GM23248 (cell line): ENCODE measurements at regions not wholly inside any gene's neighbourhood (a gene's known extent, or its start where the extent isn't known, plus 50 kb on each side); places are given as distances from the start of the nearest gene placed in this dataset.

Experiments used
- DNase-seq: peaks from one replicate; pipeline ENCODE4 v3.0.0-alpha.2; 2015
- H2AFZ ChIP-seq: fragments of 200-600 bp; sonication (generic); 2 replicates; pipeline ENCODE4 v1.6.1; 2016; ENCODE audit warnings: antibody characterized with exemption
- H3F3A ChIP-seq: fragments of 200-600 bp; sonication (generic); 2 replicates; pipeline ENCODE4 v1.6.1; 2016; ENCODE audit warnings: mild to moderate bottlenecking, antibody characterized with exemption, mixed run types; ENCODE audit not compliant: insufficient read depth
- H3K27ac ChIP-seq: fragments of 200-600 bp; sonication (generic); 2 replicates; pipeline ENCODE4 v1.5.1; 2016; ENCODE audit warnings: mild to moderate bottlenecking
- H3K27me3 ChIP-seq: fragments of 200-600 bp; sonication (generic); replicated peaks from 2 replicates; pipeline ENCODE4 v1.6.1; 2016; ENCODE audit warnings: mild to moderate bottlenecking; ENCODE audit not compliant: insufficient read depth
- H3K36me3 ChIP-seq: fragments of 200-600 bp; sonication (generic); 2 replicates; pipeline ENCODE4 v1.6.1; 2016; ENCODE audit warnings: low read depth, mild to moderate bottlenecking
- H3K4me1 ChIP-seq: fragments of 200-600 bp; sonication (generic); 2 replicates; pipeline ENCODE4 v1.6.1; 2016; ENCODE audit warnings: mild to moderate bottlenecking; ENCODE audit not compliant: insufficient read depth
- H3K4me2 ChIP-seq: fragments of 200-600 bp; sonication (generic); one replicate; pipeline ENCODE4 v1.6.1; 2016; ENCODE audit warnings: mild to moderate bottlenecking; ENCODE audit not compliant: unreplicated experiment
- H3K4me3 ChIP-seq: fragments of 200-600 bp; sonication (generic); 2 replicates; pipeline ENCODE4 v1.5.1; 2016; ENCODE audit warnings: mild to moderate bottlenecking
- H3K79me2 ChIP-seq: fragments of 200-600 bp; sonication (generic); 2 replicates; pipeline ENCODE4 v1.6.1; 2016; ENCODE audit warnings: mild to moderate bottlenecking; ENCODE audit not compliant: insufficient read depth
- H3K9ac ChIP-seq: fragments of 200-600 bp; sonication (generic); 2 replicates; pipeline ENCODE4 v1.6.1; 2016; ENCODE audit warnings: mild to moderate bottlenecking
- H3K9me2 ChIP-seq: fragments of 200-600 bp; sonication (generic); 2 replicates; pipeline ENCODE4 v1.6.1; 2016; ENCODE audit warnings: mixed run types, mild to moderate bottlenecking, moderate library complexity; ENCODE audit not compliant: insufficient read depth
- H3K9me3 ChIP-seq: fragments of 200-600 bp; sonication (generic); one replicate; pipeline ENCODE4 v1.6.1; 2017; ENCODE audit warnings: low read depth
- H4K20me1 ChIP-seq: fragments of 200-600 bp; sonication (generic); 2 replicates; pipeline ENCODE4 v1.6.0; 2016; ENCODE audit not compliant: insufficient read depth
- EZH2 ChIP-seq: fragments of 200-600 bp; sonication (generic); IDR thresholded peaks from 2 replicates; pipeline ENCODE4 v1.6.1; 2018; ENCODE audit warnings: antibody characterized with exemption, mild to moderate bottlenecking; ENCODE audit not compliant: insufficient read depth, poor library complexity, severe bottlenecking
- EZH2phosphoT487 ChIP-seq: fragments of 200-600 bp; sonication (generic); IDR thresholded peaks from 2 replicates; pipeline ENCODE4 v1.6.1; 2018; ENCODE audit warnings: antibody characterized with exemption, moderate library complexity, mild to moderate bottlenecking, low read depth; ENCODE audit not compliant: insufficient read depth
- WGBS, 2 experiments: methylation state at CpG; one replicate each; pipeline ENCODE4 v1.1.6; 2015 to 2017; ENCODE audit warnings: low lambda C conversion rate in 2 of 2, low coverage in 1 of 2; ENCODE audit errors: missing lambda C conversion rate in 2 of 2; 5-methylcytosine and 5-hydroxymethylcytosine counted together
- in situ Hi-C: fragments of 300-500 bp; cut with MboI; formaldehyde crosslinking; loops from 2 replicates; pipeline ENCODE4 v1.15.0; 2020

GRCh38 chr12:97109441-97109840 is 202.4 kb downstream of the NEDD1 start:
- Histone ChIP-seq H3K36me3 (no peaks in the 10 kb centered on the region), H3K9me3 (no peaks in the 10 kb centered on the region), H4K20me1 (no peaks in the 10 kb centered on the region), H3K79me2 (no peaks in the 10 kb centered on the region), H3K27me3 (no peaks in the 10 kb centered on the region), H2AFZ (no peak overlapping the region), H3K9me2 (no peaks in the 10 kb centered on the region), H3K27ac (no peak overlapping the region), H3K4me1 (no peaks in the 10 kb centered on the region), H3K9ac (no peak overlapping the region), H3K4me2 (no peak overlapping the region), H3K4me3 (no peak overlapping the region), H3F3A (no peaks in the 10 kb centered on the region)
- no peak for DNase-seq
- in situ Hi-C loops, result no loop called here
- no peak for TF ChIP-seq EZH2
- TF ChIP-seq EZH2phosphoT487, result no peak

- Histone ChIP-seq H3K79me2 (no peaks in the 10 kb centered on the region), H4K20me1 (no peaks in the 10 kb centered on the region), H3K9me3 (no peaks in the 10 kb centered on the region), H3K36me3 (no peaks in the 10 kb centered on the region), H3K9ac (no peak overlapping the region), H3K27ac (no peak overlapping the region), H3F3A (no peaks in the 10 kb centered on the region), H3K27me3 (no peaks in the 10 kb centered on the region), H2AFZ (no peak overlapping the region), H3K4me3 (no peak overlapping the region), H3K9me2 (no peaks in the 10 kb centered on the region), H3K4me1 (no peaks in the 10 kb centered on the region), H3K4me2 (no peak overlapping the region)
- DNase-seq, result no peak
- in situ Hi-C loops, result no loop called here
- WGBS, 2 experiments, result 0 to 3% methylated on average over 3 to 4 of the region's 4 CpGs
- TF ChIP-seq EZH2 (no peak), EZH2phosphoT487 (no peak)
Observed at GRCh38 chr12:97112136-97112535, 205.1 kb downstream of the NEDD1 start.

- H3K9me2 ChIP-seq, result no peaks in the 10 kb centered on the region
- TF ChIP-seq EZH2 (no peak), EZH2phosphoT487 (no peak)
- in situ Hi-C loops, result no loop called here
Observed at GRCh38 chr12:97118796-97119375, 211.8 kb downstream of the NEDD1 start.

GRCh38 chr12:97127061-97127460 is 220.0 kb downstream of the NEDD1 start:
- Histone ChIP-seq H3K27me3 (no peaks in the 10 kb centered on the region), H3K4me1 (no peaks in the 10 kb centered on the region), H3K9me3 (no peaks in the 10 kb centered on the region), H3K9me2 (no peaks in the 10 kb centered on the region), H3K27ac (no peak overlapping the region), H3K4me2 (no peak overlapping the region), H3K4me3 (no peak overlapping the region), H3K9ac (no peak overlapping the region), H4K20me1 (no peaks in the 10 kb centered on the region), H3K36me3 (no peaks in the 10 kb centered on the region), H3K79me2 (no peaks in the 10 kb centered on the region), H2AFZ (no peak overlapping the region), H3F3A (no peaks in the 10 kb centered on the region)
- in situ Hi-C loops, result no loop called here
- WGBS, 2 experiments, result 3 to 4% methylated on average over 2 of the region's 2 CpGs
- no peak for TF ChIP-seq EZH2phosphoT487
- TF ChIP-seq EZH2, result no peak
- no peak for DNase-seq

More at GRCh38 chr12:97118796-97119375, 211.8 kb downstream of the NEDD1 start:
- H3K27me3 ChIP-seq, result no peaks in the 10 kb centered on the region
- DNase-seq, result no peak
- no peaks in the 10 kb centered on the region for H4K20me1 ChIP-seq
- no peaks in the 10 kb centered on the region for H3K36me3 ChIP-seq
- H3K9ac ChIP-seq, result no peak overlapping the region
- no peak overlapping the region for H2AFZ ChIP-seq
- no peak overlapping the region for H3K4me3 ChIP-seq
- H3F3A ChIP-seq, result no peaks in the 10 kb centered on the region
- H3K27ac ChIP-seq, result no peak overlapping the region
- no peak overlapping the region for H3K4me2 ChIP-seq
- WGBS, 2 experiments, result 23 to 26% methylated on average over 8 of the region's 8 CpGs
- no peaks in the 10 kb centered on the region for H3K4me1 ChIP-seq
- no peaks in the 10 kb centered on the region for H3K9me3 ChIP-seq
- no peaks in the 10 kb centered on the region for H3K79me2 ChIP-seq
